ENCODE measurements at regions not wholly inside any gene's neighbourhood (a gene's known extent, or its start where the extent isn't known, plus 50 kb on each side); places are given as distances from the start of the nearest gene placed in this dataset.
"Not testable (repeated sequence)": the region's sequence is repeated elsewhere in the genome, so short reads cannot be mapped to it uniquely, and the experiment has no call there.

DNA sequence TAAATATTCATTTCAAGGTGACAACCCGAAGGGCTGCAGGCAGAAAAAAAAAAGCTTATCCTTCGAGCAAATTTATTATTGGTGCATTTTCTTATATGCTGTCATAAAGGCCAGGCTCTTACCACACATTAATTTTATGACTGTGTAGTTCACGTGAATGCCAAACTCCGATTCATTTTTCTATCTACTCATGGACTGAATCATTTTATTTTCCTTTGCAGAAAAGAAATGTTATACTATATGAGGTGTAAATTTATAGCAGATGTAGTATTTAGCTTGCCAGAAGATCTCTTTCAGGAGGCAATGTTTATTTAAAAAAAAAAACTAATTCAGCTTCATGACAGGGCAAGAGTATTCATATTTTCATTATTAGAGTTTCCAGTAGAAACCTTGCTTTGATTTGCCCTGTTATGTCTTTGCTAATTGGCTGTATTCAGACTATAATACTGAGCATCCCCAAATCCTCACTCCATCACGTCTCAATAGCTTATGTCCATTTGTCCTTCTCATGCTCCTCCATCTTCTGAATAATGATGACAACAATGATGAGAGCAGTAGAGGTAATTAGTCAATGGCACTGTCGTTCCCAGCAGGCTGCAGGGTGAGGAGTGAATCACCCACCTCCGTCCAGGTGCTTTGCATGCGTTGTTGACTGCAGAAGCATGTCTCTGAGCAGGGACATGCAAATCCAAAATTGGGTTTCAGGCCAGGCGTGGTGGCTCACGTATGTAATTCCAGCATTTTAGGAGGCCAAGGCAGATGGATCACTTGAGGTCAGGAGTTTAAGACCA, 101.1 kb upstream of the RAB12 start:
- H3K36me3 ChIP-seq: no peaks in the 10 kb centered on the region

DNA sequence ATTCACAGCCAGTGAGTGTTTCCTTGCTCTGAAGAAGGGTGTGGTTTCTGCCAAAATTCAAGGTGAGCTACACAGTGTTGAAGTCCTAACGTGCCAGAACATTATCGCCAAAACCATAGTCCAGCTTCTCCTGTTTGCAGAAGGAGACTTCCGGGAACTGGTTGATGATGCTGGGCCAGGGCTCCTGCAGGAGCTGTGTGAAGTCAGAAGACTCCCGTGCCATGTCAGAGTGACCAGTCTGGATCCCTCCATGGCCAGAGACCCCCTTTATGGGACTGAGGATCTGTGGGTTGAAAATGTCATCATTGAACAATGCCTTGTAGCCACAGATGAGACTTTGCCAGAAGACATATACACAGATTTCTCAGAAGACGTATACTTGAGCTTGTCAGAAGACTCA, 96.0 kb upstream of the RAB12 start:
- no peaks in the 10 kb centered on the region for H3K4me1 ChIP-seq
- no peak overlapping the region for H3K27ac ChIP-seq
- no peak for DNase-seq
- no peak overlapping the region for H3K4me3 ChIP-seq
- no peaks in the 10 kb centered on the region for H3K27me3 ChIP-seq
- H3K9me3 ChIP-seq (replicated peaks): no peaks in the 10 kb centered on the region
- H3K36me3 ChIP-seq: no peaks in the 10 kb centered on the region

More for the DNA sequence above, 101.1 kb upstream of the RAB12 start:
- H3K9me3 ChIP-seq (replicated peaks): no peaks in the 10 kb centered on the region
- H3K27ac ChIP-seq: no peak overlapping the region
- H3K4me1 ChIP-seq: no peaks in the 10 kb centered on the region
- no peaks in the 10 kb centered on the region for H3K27me3 ChIP-seq
- no peak overlapping the region for H3K4me3 ChIP-seq
- no peak for DNase-seq

DNA sequence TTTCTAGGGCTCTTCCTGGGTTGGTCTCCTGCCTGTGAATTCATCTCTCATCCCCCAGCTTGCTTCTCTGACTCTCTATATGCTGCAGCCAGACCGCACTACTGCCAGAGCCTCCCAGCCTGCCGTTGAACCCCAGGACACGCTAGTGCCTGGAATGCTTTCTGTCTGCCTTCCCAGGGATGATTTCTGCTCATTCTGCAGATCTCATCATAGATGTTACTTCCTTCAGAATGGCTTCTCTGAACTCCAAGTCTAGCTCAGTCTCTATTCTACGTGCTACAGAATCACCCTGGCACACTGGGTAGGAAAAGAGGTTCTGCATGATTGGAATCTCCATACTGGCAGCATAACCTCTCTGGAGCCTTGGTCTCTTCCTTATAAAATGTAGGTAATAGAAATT, 94.8 kb upstream of the RAB12 start:
- Histone ChIP-seq H3K27me3 (no peaks in the 10 kb centered on the region), H3K9me3 (replicated peaks) (no peaks in the 10 kb centered on the region), H3K27ac (no peak overlapping the region), H3K4me3 (no peak overlapping the region), H3K4me1 (no peaks in the 10 kb centered on the region), H3K36me3 (no peaks in the 10 kb centered on the region)
- DNase-seq: no peak

DNA sequence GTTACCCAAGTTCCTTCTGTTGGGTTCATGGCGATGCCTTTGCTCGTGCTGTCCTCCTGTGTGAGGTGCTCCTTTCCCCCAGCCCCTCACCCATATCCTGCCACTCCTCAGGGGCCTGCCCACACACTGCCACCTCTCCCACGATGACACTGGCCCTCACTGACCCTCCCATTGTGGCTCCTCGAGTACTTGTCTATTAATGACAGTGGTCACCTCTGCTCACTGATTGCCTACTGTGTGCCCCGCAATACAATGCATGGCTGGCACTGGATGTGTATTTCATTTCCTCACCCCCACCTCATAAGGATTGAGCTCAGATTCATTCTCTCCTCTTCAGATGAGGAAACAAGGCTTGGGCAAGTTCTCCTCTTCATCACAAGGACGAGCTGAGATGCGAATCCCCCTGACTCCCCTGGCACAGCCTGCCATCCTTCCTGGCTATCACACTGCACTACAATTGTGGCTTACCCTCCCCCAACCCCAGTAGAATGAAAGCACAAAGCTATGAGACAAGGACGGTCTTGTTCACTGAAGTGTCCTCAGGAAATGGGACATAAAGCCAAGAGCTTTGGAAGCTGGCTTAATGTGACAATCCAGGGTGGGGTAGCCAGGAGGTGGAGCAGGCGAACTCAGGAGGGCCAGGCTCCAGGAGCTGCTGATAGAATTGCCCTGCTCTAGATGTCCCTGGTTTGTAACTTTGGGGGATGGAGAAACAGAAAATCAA, 93.9 kb upstream of the RAB12 start:
- Histone ChIP-seq H3K4me3 (no peak overlapping the region), H3K9me3 (replicated peaks) (no peaks in the 10 kb centered on the region), H3K27me3 (no peaks in the 10 kb centered on the region), H3K36me3 (no peaks in the 10 kb centered on the region), H3K4me1 (no peaks in the 10 kb centered on the region), H3K27ac (no peak overlapping the region)
- no peak for DNase-seq

- DNase-seq: no peak
- no peaks in the 10 kb centered on the region for H3K36me3 ChIP-seq
- no peak overlapping the region for H3K4me3 ChIP-seq
- H3K27ac ChIP-seq: no peak overlapping the region
- H3K27me3 ChIP-seq: no peaks in the 10 kb centered on the region
- no peaks in the 10 kb centered on the region for H3K9me3 ChIP-seq (replicated peaks)
- no peaks in the 10 kb centered on the region for H3K4me1 ChIP-seq
Measured at GRCh38 chr18:8516371-8517250, 92.6 kb upstream of the RAB12 start.

- Histone ChIP-seq H3K27ac (no peak overlapping the region), H3K27me3 (no peaks in the 10 kb centered on the region), H3K4me3 (no peak overlapping the region), H3K9me3 (replicated peaks) (no peaks in the 10 kb centered on the region), H3K4me1 (no peaks in the 10 kb centered on the region), H3K36me3 (no peaks in the 10 kb centered on the region)
- DNase-seq: no peak
Measured at GRCh38 chr18:8517276-8517675, 92.0 kb upstream of the RAB12 start.

DNA sequence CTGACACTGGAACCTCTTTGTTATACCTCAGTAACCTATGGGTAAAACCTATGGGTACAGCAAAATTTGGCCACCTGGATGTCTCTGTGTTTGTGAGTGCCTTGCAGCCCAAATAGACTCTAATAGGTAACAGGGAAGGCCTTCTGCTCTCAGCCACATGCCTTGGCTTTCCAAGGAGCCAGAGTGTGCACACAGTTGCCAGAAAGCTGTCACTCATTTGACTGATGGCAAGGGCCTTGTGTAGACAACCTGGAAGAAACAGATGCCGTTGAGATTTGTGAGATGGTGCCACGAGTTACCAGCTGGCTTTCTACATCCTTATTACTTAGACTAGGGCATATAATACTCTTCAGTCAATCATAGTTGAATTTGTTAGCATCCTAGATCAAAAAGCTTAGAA, 90.1 kb upstream of the RAB12 start:
- Histone ChIP-seq H3K4me3 (no peak overlapping the region), H3K9me3 (replicated peaks) (no peaks in the 10 kb centered on the region), H3K36me3 (no peaks in the 10 kb centered on the region), H3K27ac (no peak overlapping the region), H3K27me3 (no peaks in the 10 kb centered on the region), H3K4me1 (no peaks in the 10 kb centered on the region)
- DNase-seq: no peak

GRCh38 chr18:8520266-8520665, 89.0 kb upstream of the RAB12 start:
- H3K27me3 ChIP-seq: no peaks in the 10 kb centered on the region
- H3K9me3 ChIP-seq (replicated peaks): no peaks in the 10 kb centered on the region
- H3K36me3 ChIP-seq: no peaks in the 10 kb centered on the region
- H3K4me1 ChIP-seq: no peaks in the 10 kb centered on the region
- H3K4me3 ChIP-seq: no peak overlapping the region
- no peak for DNase-seq
- no peak overlapping the region for H3K27ac ChIP-seq

DNA sequence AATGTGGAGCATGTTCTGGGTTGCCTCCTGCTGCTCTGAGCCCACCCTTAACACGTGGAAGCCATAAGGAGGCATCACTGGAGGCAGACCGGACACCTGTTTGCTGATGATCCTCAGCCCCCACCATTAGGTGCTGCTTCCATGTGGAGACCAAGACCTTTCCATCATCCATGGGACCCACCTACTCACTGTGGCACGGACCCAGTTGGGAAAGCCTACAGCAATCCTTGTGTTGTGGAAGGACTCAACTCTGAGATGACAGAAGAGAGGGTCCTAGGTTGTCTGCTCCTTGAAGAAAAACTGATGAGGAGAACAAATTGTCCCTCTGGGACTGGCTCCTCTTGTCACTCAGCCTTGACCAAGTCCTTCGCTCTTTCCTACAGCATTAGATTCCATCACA, 86.5 kb upstream of the RAB12 start:
- H3K27me3 ChIP-seq: no peaks in the 10 kb centered on the region
- no peak for DNase-seq
- H3K36me3 ChIP-seq: no peaks in the 10 kb centered on the region
- no peaks in the 10 kb centered on the region for H3K4me1 ChIP-seq
- no peaks in the 10 kb centered on the region for H3K9me3 ChIP-seq (replicated peaks)
- H3K27ac ChIP-seq: no peak overlapping the region
- no peak overlapping the region for H3K4me3 ChIP-seq

- H3K27ac ChIP-seq: no peak overlapping the region
- peak; percentile 6 to 13 for DNase-seq
- H3K27me3 ChIP-seq: no peaks in the 10 kb centered on the region
- H3K4me1 ChIP-seq: no peaks in the 10 kb centered on the region
- H3K9me3 ChIP-seq (replicated peaks): no peaks in the 10 kb centered on the region; the same call in 1 of the 2 replicates
- H3K36me3 ChIP-seq: no peaks in the 10 kb centered on the region
- H3K4me3 ChIP-seq: no peak overlapping the region
Measured at GRCh38 chr18:8525692-8526091, 83.5 kb upstream of the RAB12 start.

- Histone ChIP-seq H3K36me3 (no peaks in the 10 kb centered on the region), H3K27ac (no peak overlapping the region), H3K4me3 (no peak overlapping the region), H3K9me3 (replicated peaks) (no peaks in the 10 kb centered on the region; the same call in 1 of the 2 replicates), H3K27me3 (no peaks in the 10 kb centered on the region), H3K4me1 (no peaks in the 10 kb centered on the region)
- DNase-seq: no peak
Measured at GRCh38 chr18:8526332-8526731, 82.9 kb upstream of the RAB12 start.

DNA sequence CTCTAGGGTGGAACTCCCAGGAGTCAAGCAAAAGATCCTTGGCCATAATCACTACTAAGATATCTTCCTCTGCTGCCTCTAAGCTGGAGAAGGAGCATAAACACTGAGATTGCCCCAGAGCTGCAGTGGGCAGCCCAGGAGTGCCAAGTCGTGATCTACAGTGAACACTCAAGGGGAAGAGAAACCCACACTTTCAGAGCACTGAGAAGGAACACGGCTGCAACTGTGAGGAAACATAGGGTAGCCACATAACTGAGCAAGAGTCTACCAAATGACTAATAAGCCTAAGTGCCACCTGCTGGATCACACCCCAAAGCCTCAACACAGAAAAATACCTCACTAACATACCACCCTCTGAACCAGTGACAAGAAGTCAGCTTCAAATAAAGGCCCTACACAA, 79.6 kb upstream of the RAB12 start:
- DNase-seq: no peak
- H3K4me3 ChIP-seq: no peak overlapping the region
- no peaks in the 10 kb centered on the region for H3K36me3 ChIP-seq
- no peaks in the 10 kb centered on the region; the same call in 1 of the 2 replicates for H3K9me3 ChIP-seq (replicated peaks)
- no peak overlapping the region for H3K27ac ChIP-seq
- H3K27me3 ChIP-seq: no peaks in the 10 kb centered on the region
- no peaks in the 10 kb centered on the region for H3K4me1 ChIP-seq

DNA sequence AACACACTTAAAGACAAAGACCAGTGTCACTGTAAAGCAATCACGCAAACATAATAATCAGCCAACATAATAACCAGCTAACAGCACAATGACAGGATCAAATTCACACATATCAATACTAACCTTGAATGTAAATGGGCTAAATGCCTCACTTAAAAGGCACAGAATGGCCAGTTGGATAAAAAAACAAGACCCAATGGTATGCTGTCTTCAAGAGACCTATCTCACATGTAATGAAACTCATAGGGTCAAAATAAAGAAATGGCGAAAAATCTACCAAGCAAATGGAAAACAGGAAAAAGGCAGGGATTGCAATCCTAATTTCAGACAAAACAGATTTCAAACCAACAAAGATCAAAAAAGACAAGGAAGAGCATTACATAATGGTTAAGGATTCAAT, 78.2 kb upstream of the RAB12 start:
- not testable (repeated sequence) for H3K27ac ChIP-seq, DNase-seq, H3K36me3 ChIP-seq

GRCh38 chr18:8536231-8536630, 73.0 kb upstream of the RAB12 start:
- no peak for DNase-seq
- H3K4me3 ChIP-seq: no peak overlapping the region
- no peaks in the 10 kb centered on the region for H3K36me3 ChIP-seq
- H3K27me3 ChIP-seq: no peaks in the 10 kb centered on the region
- no peaks in the 10 kb centered on the region for H3K4me1 ChIP-seq
- no peaks in the 10 kb centered on the region for H3K9me3 ChIP-seq (replicated peaks)
- no peak overlapping the region for H3K27ac ChIP-seq

More for the DNA sequence above, 78.2 kb upstream of the RAB12 start:
- H3K27me3 ChIP-seq; H3K4me3 ChIP-seq; H3K4me1 ChIP-seq; H3K9me3 ChIP-seq (replicated peaks): not testable (repeated sequence)

GRCh38 chr18:8536922-8537321, 72.3 kb upstream of the RAB12 start:
- Histone ChIP-seq H3K4me3 (no peak overlapping the region), H3K9me3 (replicated peaks) (no peaks in the 10 kb centered on the region), H3K27ac (no peak overlapping the region), H3K36me3 (no peaks in the 10 kb centered on the region), H3K4me1 (no peaks in the 10 kb centered on the region), H3K27me3 (no peaks in the 10 kb centered on the region)
- DNase-seq: no peak

All from SJCRH30 (cell line).